MV-4-11 (cell line): ENCODE measurements at regions not wholly inside any gene's neighbourhood (a gene's known extent, or its start where the extent isn't known, plus 50 kb on each side); places are given as distances from the start of the nearest gene placed in this dataset.

Experiments used
- DNase-seq: peaks from one replicate; lab custom pipeline; 2025; lab: John Stamatoyannopoulos, UW

DNA sequence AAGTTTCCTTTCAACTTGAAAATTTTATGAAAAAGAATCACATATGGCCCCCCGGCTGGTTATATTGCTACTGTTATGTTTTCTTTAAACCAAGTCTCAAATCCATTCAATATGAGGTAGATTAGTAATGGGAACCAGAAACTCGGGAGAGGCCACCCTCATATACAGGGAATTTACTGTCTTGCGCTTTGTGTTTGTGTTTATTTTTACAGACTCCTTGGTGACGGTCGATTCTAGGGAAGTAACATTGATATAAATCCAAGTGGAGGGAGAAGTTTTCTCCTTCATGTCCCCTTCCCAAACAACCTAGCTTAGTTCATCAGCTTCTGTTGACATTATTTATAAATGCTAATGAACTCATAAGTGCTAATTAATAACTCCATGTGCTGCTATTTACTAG, 163.5 kb upstream of the LMO4 start:
- no peak for DNase-seq

GRCh38 chr1:87167157-87167789, 161.4 kb upstream of the LMO4 start:
- no peak for DNase-seq

DNA sequence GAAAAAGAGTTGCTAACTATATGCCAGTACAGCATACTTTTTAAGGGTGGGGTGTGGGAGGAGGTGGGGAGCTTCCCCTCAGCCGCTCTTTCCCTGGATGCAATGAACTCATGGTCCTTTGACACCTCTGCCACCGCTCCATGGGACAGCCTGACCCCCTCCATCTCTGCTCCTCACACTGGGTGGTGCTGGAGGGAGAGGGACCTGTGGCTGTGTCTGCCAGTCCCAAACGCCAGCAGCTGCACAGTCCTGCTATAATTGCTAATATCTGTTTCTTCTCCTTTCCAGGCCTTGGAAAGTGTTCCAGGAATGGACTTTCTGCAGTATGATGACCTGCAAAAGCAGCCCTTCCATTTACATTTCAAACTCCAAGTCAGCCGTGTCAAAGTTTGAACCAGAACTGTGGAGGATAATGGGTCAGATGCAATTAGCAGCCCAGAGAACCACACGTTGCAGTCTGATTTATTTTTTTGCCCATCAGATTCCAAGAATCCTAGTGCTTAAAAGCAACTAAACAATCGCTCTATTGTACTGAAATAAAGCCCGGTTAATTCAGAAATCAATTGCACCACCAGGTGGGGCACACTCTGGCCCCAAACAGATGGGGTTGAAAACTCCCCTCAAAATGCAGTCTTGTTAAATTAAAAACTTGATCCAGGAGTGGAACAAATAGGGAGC, 160.7 kb upstream of the LMO4 start:
- no peak for DNase-seq

DNA sequence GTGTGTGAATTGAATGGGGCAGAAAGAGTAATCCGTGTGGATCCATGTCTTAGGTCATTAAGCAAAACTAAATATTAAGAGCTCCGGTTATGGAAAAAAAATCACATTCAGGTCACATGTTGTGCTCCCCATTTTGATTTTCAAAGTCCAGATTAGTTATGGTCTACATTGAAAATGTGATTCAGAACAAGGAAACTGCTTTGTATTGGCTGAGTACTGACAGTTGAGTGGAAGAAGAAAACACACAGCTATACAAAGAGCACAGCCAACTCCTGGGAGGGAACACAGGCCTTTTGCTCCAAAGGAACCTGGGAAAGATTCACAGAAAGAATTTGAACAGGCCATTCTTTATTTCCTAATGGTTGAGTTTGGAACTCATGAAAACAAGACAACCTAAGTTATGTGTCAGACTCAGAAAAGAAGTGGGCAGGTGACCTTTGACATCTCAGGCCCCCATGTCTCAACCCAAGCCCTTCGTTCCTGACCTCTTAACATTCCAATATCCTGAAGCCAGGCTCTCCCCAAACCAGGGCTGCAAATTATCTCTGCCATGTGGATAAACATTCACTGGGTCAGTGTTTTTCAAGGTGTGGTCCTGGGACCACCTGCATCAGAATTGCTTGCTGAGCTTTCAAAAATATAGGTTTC, 159.3 kb upstream of the LMO4 start:
- no peak for DNase-seq

DNA sequence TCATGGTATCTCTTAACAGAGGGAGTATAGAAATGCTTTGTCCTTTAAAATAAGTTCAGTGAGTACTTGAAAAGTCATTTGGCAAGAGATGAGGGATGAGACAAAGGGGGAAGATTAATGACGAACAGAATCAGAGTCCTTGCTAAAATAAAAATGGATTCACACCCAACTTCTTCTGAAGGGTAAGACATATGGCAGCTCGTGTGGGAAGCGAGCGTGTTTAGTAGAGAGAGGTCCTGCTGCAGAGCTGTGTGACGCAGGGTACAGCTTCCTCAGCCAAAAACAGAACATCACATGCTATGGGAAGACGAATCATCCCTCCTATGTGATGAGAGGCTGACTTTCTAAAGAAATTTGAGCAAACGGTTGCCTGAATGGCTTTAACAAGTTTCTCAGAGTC, 158.5 kb upstream of the LMO4 start:
- DNase-seq: no peak

DNA sequence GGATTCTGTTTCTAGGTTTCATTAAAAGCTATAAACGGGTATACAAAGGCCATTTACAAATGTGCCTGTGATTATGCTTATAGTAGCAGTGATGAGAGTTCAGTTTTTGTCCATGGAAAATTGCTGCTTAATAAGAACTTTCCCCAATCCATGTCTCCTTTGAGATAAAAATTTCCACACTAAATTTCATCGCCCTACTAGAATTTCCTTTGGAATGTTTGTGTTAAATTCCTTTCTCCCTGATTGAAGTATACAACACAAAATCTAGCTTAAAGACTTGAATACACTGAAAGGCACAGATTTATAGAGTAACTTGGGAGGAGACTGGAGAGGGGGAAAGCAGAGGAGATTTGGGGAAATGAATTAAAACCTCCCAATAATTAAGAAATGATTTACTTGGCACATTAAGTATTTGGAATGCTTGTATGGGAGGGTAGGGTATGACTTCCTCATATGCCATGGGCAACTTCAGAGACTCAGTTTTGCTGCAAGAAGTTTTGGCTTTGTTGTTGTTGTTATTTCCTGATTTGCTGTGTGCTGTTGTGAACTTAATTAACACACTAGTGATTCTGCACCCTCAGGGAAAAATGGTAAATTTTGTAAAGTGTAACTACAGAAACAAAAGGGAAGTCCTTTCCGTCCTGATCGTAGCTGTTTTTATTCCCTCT, 157.6 kb upstream of the LMO4 start:
- DNase-seq: no peak

DNA sequence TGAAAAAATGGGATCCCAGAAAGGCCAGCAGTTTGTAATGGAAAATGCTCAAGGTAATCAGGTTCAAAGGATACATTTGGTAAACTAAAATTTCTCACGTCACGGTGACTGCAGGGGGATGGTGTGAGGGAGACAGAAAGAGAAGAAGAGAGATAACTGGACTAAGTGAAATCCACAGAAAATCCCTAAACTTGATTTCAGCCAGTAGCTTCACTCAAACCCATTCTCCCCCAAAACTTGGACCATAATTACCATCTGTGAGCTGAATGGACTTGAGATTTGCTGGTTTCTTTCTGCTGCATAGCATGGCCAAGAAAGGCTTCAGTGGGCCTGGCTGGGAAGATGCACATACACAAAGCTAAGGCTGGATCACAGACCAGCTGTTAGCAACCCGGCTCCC, 155.4 kb upstream of the LMO4 start:
- DNase-seq: no peak

DNA sequence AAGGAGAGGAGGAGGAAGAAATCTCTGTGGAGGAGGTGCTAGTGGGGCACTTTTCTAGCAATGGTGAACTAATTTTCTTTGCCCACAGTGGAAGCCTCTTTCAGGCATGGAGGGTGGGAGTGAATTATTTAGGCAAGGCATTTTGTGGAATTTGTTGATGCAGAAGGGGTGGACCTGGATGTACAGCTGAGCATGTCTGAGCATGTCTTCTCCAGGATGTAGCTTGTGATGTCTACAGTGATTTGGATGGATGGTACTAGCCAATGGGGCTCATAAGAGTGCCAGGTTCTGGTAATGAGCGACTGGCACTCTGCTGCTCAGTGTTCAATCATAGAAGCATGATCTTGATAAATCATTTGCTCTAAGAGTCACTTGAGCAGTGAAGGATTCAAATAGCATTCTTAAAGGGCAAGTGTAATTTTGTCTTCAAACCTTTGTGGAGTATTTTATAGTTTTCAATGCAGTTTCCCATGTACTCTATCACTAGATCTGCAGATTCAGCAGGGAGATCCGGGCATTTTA, 153.9 kb upstream of the LMO4 start:
- DNase-seq: no peak

DNA sequence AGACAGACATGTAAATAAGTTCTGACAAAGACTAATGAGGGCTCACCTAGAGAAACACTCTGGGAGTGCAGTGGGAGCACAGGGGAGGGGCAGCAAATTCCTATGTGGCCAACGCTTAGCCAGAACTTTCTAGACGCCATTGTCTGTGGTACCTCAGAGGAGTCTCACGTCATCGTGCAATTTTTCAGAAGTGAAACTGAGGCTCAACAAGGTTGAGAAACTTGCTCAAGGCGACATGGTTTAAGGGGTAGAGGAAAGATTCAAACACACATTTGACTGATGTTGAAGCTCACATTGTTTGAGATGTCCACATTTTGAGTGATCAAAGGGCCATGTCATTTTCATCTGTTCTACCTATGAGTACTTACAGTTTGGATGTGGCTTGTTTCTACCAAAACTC, 152.6 kb upstream of the LMO4 start:
- peak; percentile 75 for DNase-seq

DNA sequence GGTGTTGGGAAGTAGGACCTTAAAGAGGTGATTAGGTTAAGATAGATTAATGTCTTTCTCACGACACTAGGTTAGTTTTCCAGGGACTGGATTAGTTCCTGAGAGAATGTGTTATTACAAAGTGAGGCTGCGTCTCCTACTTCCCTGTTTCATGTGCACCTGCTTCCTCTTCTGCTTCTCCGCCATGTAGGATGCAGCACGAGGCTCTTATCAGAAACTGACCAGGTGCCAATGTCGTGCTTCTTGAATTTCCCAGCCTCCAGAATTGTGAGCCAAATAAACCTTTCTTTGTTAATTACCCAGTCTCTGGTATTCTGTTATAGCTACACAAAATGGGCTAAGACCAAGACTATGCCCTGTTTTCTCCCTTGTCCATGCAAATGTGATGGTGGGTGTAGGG, 152.2 kb upstream of the LMO4 start:
- DNase-seq: peak; percentile 68

DNA sequence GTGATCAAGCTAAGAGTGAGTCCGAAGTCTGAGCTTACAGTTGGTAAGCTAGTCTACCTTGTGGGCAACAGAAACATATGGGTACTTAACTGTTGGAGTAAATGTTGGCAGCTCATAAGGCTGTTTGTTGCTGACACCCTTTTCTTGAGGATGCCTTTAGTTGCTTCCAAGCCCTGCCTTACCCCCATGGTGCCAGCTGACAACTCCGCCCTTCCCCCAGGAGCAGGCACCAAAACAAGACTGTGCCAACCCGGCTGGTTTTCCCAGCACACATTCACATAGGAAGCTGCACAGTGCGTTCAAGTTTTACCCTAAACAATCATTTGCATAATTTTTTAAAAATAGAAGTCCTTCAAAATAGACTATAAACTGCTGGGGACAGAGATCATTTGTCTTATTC, 150.2 kb upstream of the LMO4 start:
- DNase-seq: no peak

- peak; percentile 55 for DNase-seq
These were observed 149.4 kb upstream of the LMO4 start for GRCh38 chr1:87179076-87179810.

- peak; percentile 89 for DNase-seq
These were observed 148.7 kb upstream of the LMO4 start for GRCh38 chr1:87179851-87180519.

GRCh38 chr1:87180682-87181081, 148.0 kb upstream of the LMO4 start:
- peak; percentile 72 for DNase-seq

DNA sequence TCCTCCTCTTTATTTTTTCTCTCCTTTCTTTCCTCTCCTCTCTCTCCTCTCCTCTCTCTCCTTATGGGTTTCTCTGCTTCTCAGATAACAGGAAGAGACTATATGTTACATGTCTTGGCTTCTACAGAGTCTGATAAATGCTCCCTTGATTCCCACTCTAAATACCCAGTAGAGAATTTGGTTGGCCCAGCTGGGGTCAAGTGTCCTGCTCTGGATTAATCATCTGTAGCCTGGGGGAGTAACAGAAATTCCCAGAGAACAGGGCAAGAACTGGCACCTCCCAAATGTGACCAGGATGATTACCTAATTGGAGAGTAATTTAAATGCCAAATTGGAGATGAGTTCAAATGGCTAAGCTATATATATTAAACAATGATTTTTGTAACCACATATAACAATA, 146.1 kb upstream of the LMO4 start:
- no peak for DNase-seq

DNA sequence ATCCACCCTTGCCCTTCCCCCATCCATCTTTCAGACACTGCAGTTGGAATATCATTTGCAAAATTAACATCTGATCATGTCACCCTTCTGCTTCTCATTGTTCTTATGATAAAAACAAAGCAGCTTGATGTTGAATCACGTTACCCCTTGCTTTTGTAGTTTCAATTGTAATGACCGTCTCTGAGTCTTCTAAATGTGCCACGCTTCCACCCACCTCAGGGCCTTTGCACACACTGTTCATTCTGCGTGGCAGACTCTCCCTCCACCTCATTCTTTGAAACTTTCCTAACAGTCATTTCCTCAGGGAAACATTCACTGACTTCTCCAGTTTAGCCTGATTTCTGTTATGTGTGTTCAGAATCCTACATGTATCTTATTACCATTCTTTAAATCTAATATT, 143.6 kb upstream of the LMO4 start:
- DNase-seq: no peak

- no peak for DNase-seq
These were observed 142.3 kb upstream of the LMO4 start for GRCh38 chr1:87186346-87186745.

DNA sequence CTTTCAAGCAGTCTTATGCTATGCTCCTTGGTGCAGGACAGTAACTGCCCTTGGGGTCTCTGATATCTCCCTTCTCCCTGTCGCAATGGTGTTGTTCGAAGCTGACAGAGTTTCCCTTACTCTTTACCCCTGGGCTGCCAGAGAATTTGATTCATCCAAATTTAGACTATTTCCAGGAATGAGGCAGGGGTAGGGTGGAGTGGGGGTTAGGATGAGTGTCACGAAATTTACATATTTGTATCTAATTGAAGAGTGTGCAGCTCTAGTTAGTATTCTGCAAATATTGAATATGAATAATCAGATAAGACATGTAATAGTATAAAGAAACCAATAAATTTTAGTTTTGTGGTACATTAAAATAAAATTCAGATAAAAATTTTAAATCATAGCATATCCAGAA, 140.0 kb upstream of the LMO4 start:
- no peak for DNase-seq

DNA sequence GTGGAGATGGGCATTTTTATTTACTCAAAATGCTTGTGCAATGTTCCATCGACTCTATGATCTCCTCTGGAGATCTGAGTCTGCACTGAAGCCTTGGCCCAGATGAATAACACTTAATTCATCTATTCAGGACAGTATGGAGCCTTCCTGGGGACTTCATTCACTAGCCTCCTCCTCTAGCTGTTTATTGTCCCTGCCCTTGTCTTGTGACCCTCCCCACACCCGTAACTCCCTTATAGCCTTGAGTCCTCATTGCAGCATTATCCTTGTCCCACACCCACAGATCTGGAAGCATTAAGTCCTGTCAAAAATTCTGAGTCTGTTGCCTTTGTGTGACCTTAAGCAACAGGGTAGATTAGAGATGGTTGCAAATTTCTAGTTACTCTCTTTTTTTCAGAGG, 138.3 kb upstream of the LMO4 start:
- DNase-seq: no peak

- DNase-seq: no peak
These were observed 137.0 kb upstream of the LMO4 start for GRCh38 chr1:87191646-87192045.

GRCh38 chr1:87194271-87194774, 134.4 kb upstream of the LMO4 start:
- no peak for DNase-seq
